H1 (cell line): ENCODE measurements at regions not wholly inside any gene's neighbourhood (a gene's known extent, or its start where the extent isn't known, plus 50 kb on each side); places are given as distances from the start of the nearest gene placed in this dataset.

Experiments
- CTCF ChIA-PET: fragments of 300-600 bp; sonication (Branson Sonifier 250); formaldehyde crosslinking; loops from one replicate; lab custom pipeline; 2021; ENCODE audit not compliant: partially characterized antibody; lab: Charles Lee
- POLR2A ChIA-PET: fragments of 300-600 bp; sonication (Branson Sonifier 250); formaldehyde crosslinking; loops from one replicate; lab custom pipeline; 2021; ENCODE audit warnings: inconsistent platforms; ENCODE audit not compliant: partially characterized antibody; lab: Charles Lee
- DNase-seq, 2 experiments: peaks; one replicate each; pipeline versions ENCODE4 v3.0.0 to v3.0.0-alpha.2; 2010 to 2022; ENCODE audit warnings: low spot score in 2 of 2, low read depth in 1 of 2, mixed read lengths in 1 of 2
- FAIRE-seq: peaks from 2 replicates; lab custom pipeline; 2011; peaks lifted over from hg19 to GRCh38; lab: Jason Lieb, UNC
- H2AFZ ChIP-seq: 2 replicates; pipeline ENCODE4 v1.8.1; 2012; ENCODE audit warnings: low read length, inconsistent platforms
- H2AK5ac ChIP-seq: 2 replicates; pipeline ENCODE4 v1.6.1; 2013; ENCODE audit warnings: low read depth, low read length
- H2BK120ac ChIP-seq: replicated peaks from 2 replicates; pipeline ENCODE3; 2013; ENCODE audit warnings: low read depth, low read length, inconsistent platforms
- H2BK12ac ChIP-seq: 2 replicates; pipeline ENCODE4 v1.6.1; 2013; ENCODE audit warnings: low read depth, low read length
- H2BK15ac ChIP-seq: 2 replicates; pipeline ENCODE4 v1.6.1; 2013; ENCODE audit warnings: low read length
- H2BK20ac ChIP-seq: 2 replicates; pipeline ENCODE4 v1.6.1; 2013; ENCODE audit warnings: low read length
- H2BK5ac ChIP-seq: 2 replicates; pipeline ENCODE4 v1.6.1; 2013; ENCODE audit warnings: low read depth, low read length
- H3K14ac ChIP-seq: 2 replicates; pipeline ENCODE4 v1.6.1; 2013; ENCODE audit warnings: inconsistent platforms; ENCODE audit not compliant: insufficient read length
- H3K18ac ChIP-seq: 2 replicates; pipeline ENCODE4 v1.6.1; 2013; ENCODE audit warnings: low read length; ENCODE audit errors: extremely low read depth
- H3K23ac ChIP-seq: 2 replicates; pipeline ENCODE4 v1.6.1; 2013; ENCODE audit warnings: inconsistent platforms; ENCODE audit not compliant: insufficient read length
- H3K23me2 ChIP-seq: 2 replicates; pipeline ENCODE4 v1.6.1; 2013; ENCODE audit warnings: low read depth, low read length
- H3K27ac ChIP-seq: 2 replicates; pipeline ENCODE4 v1.6.1; 2011; ENCODE audit warnings: low read depth, low read length, inconsistent platforms
- H3K27me3 ChIP-seq, 4 experiments: replicated peaks in 1 of 4; 1 replicate in 1 of 4; 2 replicates in 3 of 4; pipeline versions ENCODE4 v1.6.1 to v1.8.1; 2011 to 2013; ENCODE audit warnings: low read length in 3 of 4, mild to moderate bottlenecking in 3 of 4, inconsistent platforms in 2 of 4, mixed read lengths in 2 of 4, moderate library complexity in 1 of 4; ENCODE audit not compliant: control insufficient read depth in 3 of 4, insufficient read depth in 3 of 4; ENCODE audit errors: extremely low read depth in 1 of 4
- H3K36me3 ChIP-seq, 4 experiments: 2 replicates each; pipeline versions ENCODE4 v1.6.1 to v1.8.1; 2011 to 2013; ENCODE audit warnings: mild to moderate bottlenecking in 4 of 4, low read length in 3 of 4, moderate library complexity in 2 of 4, control low read depth in 1 of 4, inconsistent platforms in 1 of 4; ENCODE audit not compliant: insufficient read depth in 4 of 4, control insufficient read depth in 2 of 4
- H3K4ac ChIP-seq: replicated peaks from 2 replicates; pipeline ENCODE3; 2013; ENCODE audit warnings: low read length, low read depth, mixed read lengths, inconsistent platforms; ENCODE audit not compliant: insufficient read length
- H3K4me1 ChIP-seq, 4 experiments: replicated peaks in 1 of 4; 1 replicate in 1 of 4; 2 replicates in 3 of 4; pipeline versions ENCODE4 v1.6.1 to v1.8.1; 2011 to 2013; ENCODE audit warnings: low read length in 3 of 4, inconsistent platforms in 2 of 4, mixed read lengths in 1 of 4; ENCODE audit not compliant: insufficient read depth in 4 of 4, control insufficient read depth in 3 of 4
- H3K4me2 ChIP-seq, 2 experiments: 2 replicates each; pipeline versions ENCODE4 v1.6.1 to v1.8.1; 2011 to 2013; ENCODE audit warnings: low read depth in 2 of 2, low read length in 2 of 2, control low read depth in 1 of 2, inconsistent platforms in 1 of 2, mild to moderate bottlenecking in 1 of 2; ENCODE audit not compliant: insufficient read depth in 1 of 2
- H3K4me3 ChIP-seq, 4 experiments: fragments of 200-600, 300-600 bp in 1 of 4; sonication (generic), shearing (Covaris generic), sonication (Bioruptor Twin) in 1 of 4; 2 replicates each; pipeline versions ENCODE4 v1.5.1 to v1.8.1; 2011 to 2016; ENCODE audit warnings: low read length in 4 of 4, low read depth in 3 of 4, control low read depth in 2 of 4, inconsistent platforms in 2 of 4, mild to moderate bottlenecking in 2 of 4, mixed read lengths in 1 of 4, moderate library complexity in 1 of 4; ENCODE audit not compliant: insufficient read depth in 2 of 4; ENCODE audit errors: extremely low read depth in 1 of 4
- H3K56ac ChIP-seq: replicated peaks from 2 replicates; pipeline ENCODE3; 2013; ENCODE audit warnings: low read depth, mild to moderate bottlenecking, mixed read lengths, low read length, inconsistent platforms; ENCODE audit not compliant: insufficient read length
- H3K79me1 ChIP-seq: 2 replicates; pipeline ENCODE4 v1.6.1; 2013; ENCODE audit warnings: low read depth, low read length, control low read depth
- H3K79me2 ChIP-seq, 2 experiments: 2 replicates each; pipeline versions ENCODE4 v1.6.1 to v1.8.1; 2012 to 2013; ENCODE audit warnings: low read length in 2 of 2, mild to moderate bottlenecking in 2 of 2, inconsistent platforms in 1 of 2; ENCODE audit not compliant: insufficient read depth in 2 of 2, control insufficient read depth in 1 of 2
- H3K9ac ChIP-seq, 4 experiments: replicated peaks in 1 of 4; 1 replicate in 1 of 4; 2 replicates in 3 of 4; pipeline versions ENCODE4 v1.6.1 to v1.8.1; 2011 to 2013; ENCODE audit warnings: low read depth in 3 of 4, low read length in 3 of 4, control low read depth in 2 of 4, mild to moderate bottlenecking in 2 of 4, moderate library complexity in 2 of 4, inconsistent platforms in 1 of 4; ENCODE audit errors: extremely low read depth in 1 of 4
- H3K9me3 ChIP-seq, 2 experiments: 2 replicates each; pipeline versions ENCODE4 v1.6.1 to v1.8.1; 2012 to 2013; ENCODE audit warnings: mild to moderate bottlenecking in 2 of 2, moderate library complexity in 2 of 2, control low read depth in 1 of 2, inconsistent platforms in 1 of 2, low read depth in 1 of 2, low read length in 1 of 2, mixed read lengths in 1 of 2; ENCODE audit not compliant: insufficient read depth in 2 of 2
- H4K20me1 ChIP-seq, 2 experiments: replicated peaks in 1 of 2; 2 replicates each; pipeline versions ENCODE3 to v1.8.1; 2011 to 2013; ENCODE audit warnings: inconsistent platforms in 2 of 2, low read length in 2 of 2, mild to moderate bottlenecking in 1 of 2; ENCODE audit not compliant: insufficient read depth in 2 of 2, control insufficient read depth in 1 of 2
- H4K5ac ChIP-seq: 2 replicates; pipeline ENCODE4 v1.6.1; 2013; ENCODE audit warnings: low read length, low read depth, mixed read lengths, inconsistent platforms; ENCODE audit not compliant: insufficient read length
- H4K8ac ChIP-seq: 2 replicates; pipeline ENCODE4 v1.8.0; 2013; ENCODE audit warnings: mild to moderate bottlenecking, moderate library complexity, low read length, inconsistent platforms; ENCODE audit not compliant: insufficient read depth; ENCODE audit errors: extremely low read depth
- H4K91ac ChIP-seq: replicated peaks from 2 replicates; pipeline ENCODE3; 2013; ENCODE audit warnings: low read length, mixed read lengths, inconsistent platforms; ENCODE audit not compliant: insufficient read length
- ASH2L ChIP-seq: fragments of 200-600, 300-600 bp; sonication (generic); IDR thresholded peaks from one replicate; pipeline ENCODE4 v1.7.1; 2017; ENCODE audit warnings: low read length
- CHD1 ChIP-seq: IDR thresholded peaks from 2 replicates; pipeline ENCODE4 v1.6.1; 2012; ENCODE audit warnings: low read depth, low read length, improper control_type of control experiment
- EGR1 ChIP-seq: IDR thresholded peaks from 2 replicates; pipeline ENCODE4 v1.6.1; 2011; ENCODE audit warnings: low read depth, low read length, borderline replicate concordance
- GTF2F1 ChIP-seq: IDR thresholded peaks from 2 replicates; pipeline ENCODE4 v1.6.1; 2012; ENCODE audit warnings: low read depth, low read length, improper control_type of control experiment, borderline replicate concordance
- HDAC2 ChIP-seq, 2 experiments: fragments of 300-600 bp in 1 of 2; sonication (generic) in 1 of 2; IDR thresholded peaks; 2 replicates each; pipeline ENCODE4 v1.6.1; 2011 to 2012; ENCODE audit warnings: low read depth in 2 of 2, low read length in 2 of 2, mild to moderate bottlenecking in 2 of 2, moderate library complexity in 2 of 2, borderline replicate concordance in 1 of 2, inconsistent platforms in 1 of 2
- HDAC6 ChIP-seq: IDR thresholded peaks from one replicate; pipeline ENCODE4 v1.7.1; 2012; ENCODE audit warnings: low read depth, mild to moderate bottlenecking, inconsistent platforms, low read length, moderate library complexity
- SIN3A ChIP-seq, 2 experiments: IDR thresholded peaks in 1 of 2; conservative IDR thresholded peaks in 1 of 2; 2 replicates each; pipeline ENCODE4 v1.6.1; 2011 to 2012; ENCODE audit warnings: low read length in 2 of 2, improper control_type of control experiment in 1 of 2, low read depth in 1 of 2, mild to moderate bottlenecking in 1 of 2
- SIRT6 ChIP-seq: IDR thresholded peaks from one replicate; pipeline ENCODE4 v1.7.1; 2012; ENCODE audit warnings: low read length, inconsistent platforms
- TBP ChIP-seq: IDR thresholded peaks from 2 replicates; pipeline ENCODE4 v1.6.1; 2011; ENCODE audit warnings: low read depth, low read length, improper control_type of control experiment
- USF2 ChIP-seq: IDR thresholded peaks from 2 replicates; pipeline ENCODE4 v1.6.1; 2011; ENCODE audit warnings: low read length, improper control_type of control experiment
- ZNF274 ChIP-seq: IDR thresholded peaks from 2 replicates; pipeline ENCODE4 v1.7.0; 2012; ENCODE audit warnings: low read length, borderline replicate concordance; ENCODE audit errors: extremely low read depth
- WGBS, 2 experiments: shearing (Covaris generic) in 1 of 2; methylation state at CpG; one replicate each; pipeline versions ENCODE4 v1.1.6 to v1.1.7; 2013 to 2015; ENCODE audit warnings: low lambda C conversion rate in 2 of 2, mixed read lengths in 2 of 2, inconsistent platforms in 1 of 2, low coverage in 1 of 2, missing lambda C conversion rate in 1 of 2; ENCODE audit not compliant: insufficient replicate concordance in 2 of 2, insufficient coverage in 1 of 2, insufficient read length in 1 of 2; ENCODE audit errors: extremely low coverage in 1 of 2, missing lambda C conversion rate in 1 of 2; 5-methylcytosine and 5-hydroxymethylcytosine counted together

- Histone ChIP-seq H2AFZ (no peak overlapping the region), H3K36me3 (no peaks in the 10 kb centered on the region), H3K4me3 (no peak overlapping the region), H3K4me2 (no peak overlapping the region), H3K18ac (no peak overlapping the region), H2BK15ac (no peak overlapping the region; the same call in 1 of the 2 replicates), H3K27me3 (no peaks in the 10 kb centered on the region), H2BK12ac (no peak overlapping the region), H3K79me1 (no peaks in the 10 kb centered on the region), H3K9me3 (no peaks in the 10 kb centered on the region), H3K9ac (no peak overlapping the region), H3K4ac (no peak overlapping the region), H2BK120ac (no peak overlapping the region), H3K79me2 (no peaks in the 10 kb centered on the region), H2AK5ac (no peak overlapping the region; the same call in 1 of the 2 replicates), H4K5ac (no peak overlapping the region), H3K27ac (no peak overlapping the region), H2BK20ac (no peak overlapping the region), H4K8ac (no peak overlapping the region), H3K23ac (no peak overlapping the region), H3K56ac (no peak overlapping the region), H2BK5ac (no peak overlapping the region), H4K20me1 (no peaks in the 10 kb centered on the region), H3K14ac (no peak overlapping the region), H4K91ac (no peak overlapping the region), H3K4me1 (peaks cover 2 to 13% (median 10%) of the 10 kb centered on the region in 4 experiments; a peak in 5 of 7 replicates), H3K23me2 (no peaks in the 10 kb centered on the region)
- 87% methylated on average over 1 of the region's 1 CpG; no CpG with 5 or more reads in 1 of the 2 experiments for WGBS, 2 experiments
- no peak for FAIRE-seq
- CTCF ChIA-PET, result interaction anchor here (0.8 to 9.3 kb wide), 9 partner anchors 13 to 220 kb away, joined by 3 to 60 read pairs (median 5); no protein-coding TSS in a partner anchor
- POLR2A ChIA-PET, result no interaction called here
- DNase-seq, result no peak
- TF ChIP-seq USF2 (no peak), ASH2L (no peak), SIRT6 (no peak), CHD1 (no peak), TBP (no peak), HDAC2 (IDR thresholded peaks at IDR 0.05; ENCODE audit: borderline replicate concordance in 1 of 2, low read depth in 2 of 2, low read length in 2 of 2) (no peak), SIN3A (conservative IDR thresholded peaks at IDR 0.05 in 1 of 2, IDR thresholded peaks at IDR 0.05 in 1 of 2; ENCODE audit: low read depth in 1 of 2, low read length in 2 of 2) (no peak), EGR1 (no peak), HDAC6 (no peak), ZNF274 (no peak), GTF2F1 (no peak)
Measured at GRCh38 chr4:27098034-27098433, 237.4 kb downstream of the STIM2 start.
